ENCODE measurements at regions not wholly inside any gene's neighbourhood (a gene's known extent, or its start where the extent isn't known, plus 50 kb on each side); places are given as distances from the start of the nearest gene placed in this dataset.

GRCh38 chr3:3264796-3265195, 85.3 kb upstream of the CRBN start:
- TF ChIP-seq EZH2 (IDR thresholded peaks at IDR 0.05; ENCODE audit: low read depth, low read length, severe bottlenecking) (no peak), YY1 (IDR thresholded peaks at IDR 0.05; ENCODE audit: low read depth, low read length) (no peak), CTCF (IDR thresholded peaks at IDR 0.05; ENCODE audit: control extremely low read depth in 1 of 3, insufficient read depth in 1 of 3, low read depth in 1 of 3, low read length in 3 of 3) (no peak), JUND (IDR thresholded peaks at IDR 0.05; ENCODE audit: low read length) (no peak), RXRA (IDR thresholded peaks at IDR 0.05; ENCODE audit: insufficient read depth, low read depth, low read length) (no peak), SP4 (IDR thresholded peaks at IDR 0.05; ENCODE audit: low read length) (no peak), BACH1 (IDR thresholded peaks at IDR 0.05; ENCODE audit: low read length) (no peak), EP300 (IDR thresholded peaks at IDR 0.05; ENCODE audit: borderline replicate concordance in 1 of 2, low read depth in 2 of 2, low read length in 2 of 2) (no peak), RAD21 (IDR thresholded peaks at IDR 0.05 in 1 of 2, conservative IDR thresholded peaks at IDR 0.05 in 1 of 2; ENCODE audit: low read depth in 2 of 2, low read length in 2 of 2) (no peak), TAF7 (optimal IDR thresholded peaks at IDR 0.05; ENCODE audit: borderline replicate concordance, low read depth, low read length) (no peak), MAFK (IDR thresholded peaks at IDR 0.05; ENCODE audit: low read depth, low read length) (no peak), ASH2L (IDR thresholded peaks at IDR 0.05; ENCODE audit: low read length) (no peak), POLR2A (IDR thresholded peaks at IDR 0.05; ENCODE audit: control extremely low read depth in 1 of 2, low read depth in 2 of 2, low read length in 2 of 2) (no peak), PHF8 (conservative IDR thresholded peaks at IDR 0.05; ENCODE audit: low read depth, low read length) (no peak)

All from H1 (cell line).